IMR-90 (cell line): ENCODE measurements at regions not wholly inside any gene's neighbourhood (a gene's known extent, or its start where the extent isn't known, plus 50 kb on each side); places are given as distances from the start of the nearest gene placed in this dataset.

Experiments used
- CEBPB ChIP-seq: IDR thresholded peaks from 2 replicates; pipeline ENCODE4 v1.6.1; 2012; ENCODE audit warnings: low read depth, low read length, improper control_type of control experiment
- CTCF ChIP-seq: conservative IDR thresholded peaks from 2 replicates; pipeline ENCODE4 v1.5.1; 2012; ENCODE audit warnings: mild to moderate bottlenecking, low read depth, low read length, improper control_type of control experiment
- ELK1 ChIP-seq: fragments of 150-350 bp; IDR thresholded peaks from 2 replicates; pipeline ENCODE4 v1.6.1; 2016; ENCODE audit warnings: low read depth, mild to moderate bottlenecking, low read length, moderate library complexity, borderline replicate concordance
- MAFK ChIP-seq: IDR thresholded peaks from 2 replicates; pipeline ENCODE4 v1.6.1; 2012; ENCODE audit warnings: low read depth, low read length, improper control_type of control experiment
- MXI1 ChIP-seq: IDR thresholded peaks from 2 replicates; pipeline ENCODE4 v1.6.1; 2012; ENCODE audit warnings: low read depth, mild to moderate bottlenecking, low read length, moderate library complexity, borderline replicate concordance
- NFE2L2 ChIP-seq: fragments of 150-350 bp; IDR thresholded peaks from 2 replicates; pipeline ENCODE4 v1.6.1; 2016; ENCODE audit warnings: low read depth, mild to moderate bottlenecking, low read length
- POLR2A ChIP-seq: IDR thresholded peaks from 2 replicates; pipeline ENCODE4 v1.6.1; 2012; ENCODE audit warnings: mild to moderate bottlenecking, low read depth, low read length
- RAD21 ChIP-seq: IDR thresholded peaks from 2 replicates; pipeline ENCODE4 v1.6.1; 2012; ENCODE audit warnings: low read length, improper control_type of control experiment
- RFX5 ChIP-seq: IDR thresholded peaks from 2 replicates; pipeline ENCODE4 v1.8.0; 2012; ENCODE audit warnings: low read depth, mild to moderate bottlenecking, low read length, moderate library complexity

- TF ChIP-seq CTCF (peak; percentile 62), RFX5 (no peak), POLR2A (no peak), NFE2L2 (no peak), MXI1 (no peak), CEBPB (no peak), RAD21 (peak; percentile 50), MAFK (no peak), ELK1 (no peak)
Measured at GRCh38 chr7:86939197-86939814, 120.1 kb downstream of the ELAPOR2 start.
